IMR-90 (cell line): ENCODE measurements at regions not wholly inside any gene's neighbourhood (a gene's known extent, or its start where the extent isn't known, plus 50 kb on each side); places are given as distances from the start of the nearest gene placed in this dataset.
A peak's percentile ranks its signal among the peaks of the same experiment; 100 is the strongest.

Source experiments
- ATAC-seq: fragments of 200-7000 bp; cut with Tn5 transposase; 2 replicates; pipeline ENCODE4 v1.9.1; 2020; ENCODE audit warnings: low read depth, mild to moderate bottlenecking, moderate library complexity
- BruUV-seq: library from RNA; stranded (reverse); fragments of 400-500 nt; replicated peaks from 2 replicates; lab custom pipeline; 2021; lab: Mats Ljungman, UMichigan
- CTCF ChIA-PET: fragments of 300-600 bp; formaldehyde crosslinking; extraction: SDS; loops from one replicate; lab custom pipeline; 2021; ENCODE audit warnings: antibody characterized with exemption; lab: Yijun Ruan, JAX
- POLR2A ChIA-PET: fragments of 300-600 bp; sonication (Branson Sonifier 250); formaldehyde crosslinking; loops from one replicate; lab custom pipeline; 2022; ENCODE audit warnings: antibody characterized with exemption; ENCODE audit not compliant: unreplicated experiment; lab: Charles Lee
- DNase-seq: peaks from one replicate; pipeline ENCODE4 v3.0.0; 2013
- H2AFZ ChIP-seq: replicated peaks from 2 replicates; pipeline ENCODE3; 2013; ENCODE audit warnings: low read length, mild to moderate bottlenecking; ENCODE audit not compliant: poor library complexity
- H2AK5ac ChIP-seq: 2 replicates; pipeline ENCODE4 v1.6.1; 2013; ENCODE audit warnings: low read depth, low read length, inconsistent platforms
- H2AK9ac ChIP-seq: replicated peaks from 2 replicates; pipeline ENCODE3; 2013; ENCODE audit warnings: mild to moderate bottlenecking, low read depth, low read length, moderate library complexity; ENCODE audit not compliant: poor library complexity
- H2BK120ac ChIP-seq: 2 replicates; pipeline ENCODE4 v1.6.1; 2013; ENCODE audit warnings: low read depth, low read length, inconsistent platforms
- H2BK15ac ChIP-seq: 3 replicates; pipeline ENCODE4 v1.6.1; 2013; ENCODE audit warnings: low read depth, low read length, inconsistent platforms
- H2BK20ac ChIP-seq: 2 replicates; pipeline ENCODE4 v1.6.1; 2013; ENCODE audit warnings: low read depth, mild to moderate bottlenecking, inconsistent platforms, low read length, moderate library complexity
- H2BK5ac ChIP-seq: 2 replicates; pipeline ENCODE4 v1.6.1; 2013; ENCODE audit warnings: mild to moderate bottlenecking, low read depth, low read length, inconsistent platforms; ENCODE audit not compliant: poor library complexity, severe bottlenecking
- H3K14ac ChIP-seq: replicated peaks from 2 replicates; pipeline ENCODE4 v1.6.1; 2013; ENCODE audit warnings: low read depth, low read length, inconsistent platforms
- H3K18ac ChIP-seq: 2 replicates; pipeline ENCODE4 v1.6.1; 2013; ENCODE audit warnings: low read depth, low read length, control low read depth
- H3K23ac ChIP-seq: 2 replicates; pipeline ENCODE4 v1.6.1; 2013; ENCODE audit warnings: low read depth, low read length, inconsistent platforms
- H3K27ac ChIP-seq: 2 replicates; pipeline ENCODE4 v1.5.1; 2013; ENCODE audit warnings: mild to moderate bottlenecking, control low read depth, low read length; ENCODE audit not compliant: insufficient read depth
- H3K27me3 ChIP-seq: 2 replicates; pipeline ENCODE4 v1.6.1; 2013; ENCODE audit warnings: low read length; ENCODE audit not compliant: control insufficient read depth, insufficient read depth
- H3K36me3 ChIP-seq: 2 replicates; pipeline ENCODE4 v1.6.1; 2013; ENCODE audit warnings: low read length, mixed read lengths; ENCODE audit not compliant: control insufficient read depth, insufficient read depth
- H3K4ac ChIP-seq: 2 replicates; pipeline ENCODE4 v1.6.1; 2013; ENCODE audit warnings: low read depth, low read length, inconsistent platforms
- H3K4me1 ChIP-seq: 2 replicates; pipeline ENCODE4 v1.6.1; 2013; ENCODE audit warnings: low read length, mixed read lengths; ENCODE audit not compliant: control insufficient read depth, insufficient read depth
- H3K4me2 ChIP-seq: 2 replicates; pipeline ENCODE4 v1.6.1; 2013; ENCODE audit warnings: low read depth, mild to moderate bottlenecking, control low read depth, low read length, moderate library complexity
- H3K4me3 ChIP-seq: 2 replicates; pipeline ENCODE4 v1.5.1; 2013; ENCODE audit warnings: low read depth, mild to moderate bottlenecking, control low read depth, low read length, moderate library complexity; ENCODE audit not compliant: insufficient read depth
- H3K56ac ChIP-seq: 2 replicates; pipeline ENCODE4 v1.6.1; 2013; ENCODE audit warnings: low read length, inconsistent platforms; ENCODE audit not compliant: insufficient read depth; ENCODE audit errors: extremely low read depth
- H3K79me1 ChIP-seq, 2 experiments: 2 replicates each; pipeline ENCODE4 v1.6.1; 2013; ENCODE audit warnings: low read length in 2 of 2, inconsistent platforms in 1 of 2, low read depth in 1 of 2
- H3K9ac ChIP-seq: 2 replicates; pipeline ENCODE4 v1.6.1; 2013; ENCODE audit warnings: low read depth, low read length, control low read depth
- H3K9me1 ChIP-seq: 2 replicates; pipeline ENCODE4 v1.6.1; 2013; ENCODE audit warnings: low read length, inconsistent platforms; ENCODE audit not compliant: insufficient read depth
- H3K9me3 ChIP-seq: 2 replicates; pipeline ENCODE4 v1.6.1; 2013; ENCODE audit warnings: low read length; ENCODE audit not compliant: control insufficient read depth, insufficient read depth
- H4K20me1 ChIP-seq: 2 replicates; pipeline ENCODE4 v1.6.1; 2013; ENCODE audit warnings: low read length, inconsistent platforms; ENCODE audit not compliant: insufficient read depth
- H4K5ac ChIP-seq: 2 replicates; pipeline ENCODE4 v1.6.1; 2013; ENCODE audit warnings: mild to moderate bottlenecking, low read depth, low read length, control low read depth
- H4K8ac ChIP-seq, 2 experiments: 2 replicates each; pipeline ENCODE4 v1.6.1; 2013; ENCODE audit warnings: low read depth in 2 of 2, low read length in 2 of 2, control low read depth in 1 of 2, inconsistent platforms in 1 of 2
- H4K91ac ChIP-seq: 2 replicates; pipeline ENCODE4 v1.6.1; 2013; ENCODE audit warnings: low read depth, low read length, inconsistent platforms; ENCODE audit not compliant: insufficient read depth
- BHLHE40 ChIP-seq: fragments of 150-350 bp; IDR thresholded peaks from 2 replicates; pipeline ENCODE4 v1.6.1; 2016; ENCODE audit warnings: mild to moderate bottlenecking, low read depth, low read length
- CEBPB ChIP-seq: IDR thresholded peaks from 2 replicates; pipeline ENCODE4 v1.6.1; 2012; ENCODE audit warnings: low read depth, low read length, improper control_type of control experiment
- CHD1 ChIP-seq: IDR thresholded peaks from 2 replicates; pipeline ENCODE4 v1.6.1; 2012; ENCODE audit warnings: low read depth, low read length, improper control_type of control experiment
- FOS ChIP-seq: fragments of 150-350 bp; IDR thresholded peaks from 2 replicates; pipeline ENCODE4 v1.6.1; 2016; ENCODE audit warnings: low read depth, low read length
- MAFK ChIP-seq: IDR thresholded peaks from 2 replicates; pipeline ENCODE4 v1.6.1; 2012; ENCODE audit warnings: low read depth, low read length, improper control_type of control experiment
- MAZ ChIP-seq: IDR thresholded peaks from 2 replicates; pipeline ENCODE4 v1.6.1; 2012; ENCODE audit warnings: low read depth, mild to moderate bottlenecking, low read length, improper control_type of control experiment, moderate library complexity, borderline replicate concordance
- MXI1 ChIP-seq: IDR thresholded peaks from 2 replicates; pipeline ENCODE4 v1.6.1; 2012; ENCODE audit warnings: low read depth, mild to moderate bottlenecking, low read length, moderate library complexity, borderline replicate concordance
- NFE2L2 ChIP-seq: fragments of 150-350 bp; IDR thresholded peaks from 2 replicates; pipeline ENCODE4 v1.6.1; 2016; ENCODE audit warnings: low read depth, mild to moderate bottlenecking, low read length
- POLR2A ChIP-seq: IDR thresholded peaks from 2 replicates; pipeline ENCODE4 v1.6.1; 2012; ENCODE audit warnings: mild to moderate bottlenecking, low read depth, low read length
- RAD21 ChIP-seq: IDR thresholded peaks from 2 replicates; pipeline ENCODE4 v1.6.1; 2012; ENCODE audit warnings: low read length, improper control_type of control experiment
- RCOR1 ChIP-seq: IDR thresholded peaks from 2 replicates; pipeline ENCODE4 v1.6.1; 2012; ENCODE audit warnings: mild to moderate bottlenecking, low read length, improper control_type of control experiment; ENCODE audit not compliant: insufficient replicate concordance
- RFX5 ChIP-seq: IDR thresholded peaks from 2 replicates; pipeline ENCODE4 v1.8.0; 2012; ENCODE audit warnings: low read depth, mild to moderate bottlenecking, low read length, moderate library complexity
- SMC3 ChIP-seq: fragments of 150-350 bp; IDR thresholded peaks from 2 replicates; pipeline ENCODE4 v1.6.1; 2016; ENCODE audit warnings: low read depth, mild to moderate bottlenecking, antibody characterized with exemption, low read length, moderate library complexity
- dilution Hi-C: fragments of 300-500 bp; cut with HindIII; formaldehyde crosslinking; loops from one replicate; pipeline ENCODE4 v1.14.3; 2018; ENCODE audit warnings: low sequenced_read_pairs; ENCODE audit not compliant: unreplicated experiment
- in situ Hi-C: fragments of 300-500 bp; cut with MboI; formaldehyde crosslinking; loops from 3 replicates; pipeline ENCODE4 v1.14.3; 2019; ENCODE audit warnings: low sequenced_read_pairs, inconsistent platforms, mixed read lengths
- intact Hi-C: fragments of 100-400 bp; cut with micrococcal nuclease; formaldehyde crosslinking; loops from 2 replicates; pipeline ENCODE4 v1.10.0; 2022
- TF ChIP-seq, protein P1 (sequence below): fragments of 150-350 bp; IDR thresholded peaks from 2 replicates; pipeline ENCODE4 v1.6.1; 2017; ENCODE audit warnings: mild to moderate bottlenecking, antibody characterized with exemption, low read length, low read depth
- TF ChIP-seq, protein P2 (sequence below): conservative IDR thresholded peaks from 2 replicates; pipeline ENCODE4 v1.5.1; 2012; ENCODE audit warnings: mild to moderate bottlenecking, low read depth, low read length, improper control_type of control experiment
- TF ChIP-seq, protein P3 (sequence below): fragments of 150-350 bp; IDR thresholded peaks from 2 replicates; pipeline ENCODE4 v1.6.1; 2016; ENCODE audit warnings: low read depth, mild to moderate bottlenecking, low read length, moderate library complexity, borderline replicate concordance

DNA sequence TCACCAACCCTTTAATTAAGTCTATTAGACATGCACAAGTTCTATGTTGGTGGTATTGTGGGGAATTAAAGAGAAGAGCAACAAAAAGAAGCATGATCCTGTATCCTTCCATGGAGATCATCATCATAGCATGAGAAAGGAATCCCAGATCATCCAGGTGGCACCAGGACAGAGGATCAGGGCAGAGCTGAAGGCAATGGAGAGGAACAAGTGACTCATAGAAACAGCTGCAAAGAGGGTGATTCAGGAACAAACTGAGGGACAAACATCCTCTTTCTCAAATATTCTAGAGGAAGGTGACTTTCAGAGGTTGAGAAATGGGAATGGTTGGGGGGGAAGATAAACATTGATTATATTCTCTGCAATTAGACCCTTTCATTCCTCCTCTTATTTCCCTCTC, 105.5 kb upstream of the OTUD4 start:
- no peak overlapping the region for H2AK9ac ChIP-seq
- ChIA-PET POLR2A (no interaction called here), CTCF (no interaction called here)
- no peak overlapping the region for H3K56ac ChIP-seq
- H3K4ac ChIP-seq = no peak overlapping the region
- no peak overlapping the region for H2BK20ac ChIP-seq
- dilution Hi-C loops (no loop called here), in situ Hi-C loops (no loop called here), intact Hi-C loops (no loop called here)
- H3K27me3 ChIP-seq = no peaks in the 10 kb centered on the region
- H2BK120ac ChIP-seq = no peak overlapping the region
- no peaks in the 10 kb centered on the region for H3K4me1 ChIP-seq
- no peaks in the 10 kb centered on the region for H3K36me3 ChIP-seq
- ATAC-seq = no peak
- no peak overlapping the region for H3K4me2 ChIP-seq
- H3K79me1 ChIP-seq = no peaks in the 10 kb centered on the region
- H3K9ac ChIP-seq = no peak overlapping the region
- no peak overlapping the region for H4K91ac ChIP-seq
- H3K4me3 ChIP-seq = no peak overlapping the region
- H4K5ac ChIP-seq = no peak overlapping the region
- no peaks in the 10 kb centered on the region for H3K9me3 ChIP-seq
- no peaks in the 10 kb centered on the region for H4K20me1 ChIP-seq
- no TSS peak for BruUV-seq
- no peak overlapping the region for H4K8ac ChIP-seq
- DNase-seq = peak; percentile 52
- H3K18ac ChIP-seq = no peak overlapping the region
- H2AK5ac ChIP-seq = no peak overlapping the region
- H3K27ac ChIP-seq = no peak overlapping the region
- no peaks in the 10 kb centered on the region for H3K9me1 ChIP-seq
- TF ChIP-seq MAZ (no peak), RFX5 (no peak), MAFK (no peak), FOS (no peak), RCOR1 (no peak), SMC3 (no peak), NFE2L2 (no peak), CEBPB (no peak), RAD21 (no peak), BHLHE40 (no peak), POLR2A (no peak), MXI1 (no peak), CHD1 (no peak)
- TF ChIP-seq, protein P1, sequence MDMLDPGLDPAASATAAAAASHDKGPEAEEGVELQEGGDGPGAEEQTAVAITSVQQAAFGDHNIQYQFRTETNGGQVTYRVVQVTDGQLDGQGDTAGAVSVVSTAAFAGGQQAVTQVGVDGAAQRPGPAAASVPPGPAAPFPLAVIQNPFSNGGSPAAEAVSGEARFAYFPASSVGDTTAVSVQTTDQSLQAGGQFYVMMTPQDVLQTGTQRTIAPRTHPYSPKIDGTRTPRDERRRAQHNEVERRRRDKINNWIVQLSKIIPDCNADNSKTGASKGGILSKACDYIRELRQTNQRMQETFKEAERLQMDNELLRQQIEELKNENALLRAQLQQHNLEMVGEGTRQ = no peak
- TF ChIP-seq, protein P2, sequence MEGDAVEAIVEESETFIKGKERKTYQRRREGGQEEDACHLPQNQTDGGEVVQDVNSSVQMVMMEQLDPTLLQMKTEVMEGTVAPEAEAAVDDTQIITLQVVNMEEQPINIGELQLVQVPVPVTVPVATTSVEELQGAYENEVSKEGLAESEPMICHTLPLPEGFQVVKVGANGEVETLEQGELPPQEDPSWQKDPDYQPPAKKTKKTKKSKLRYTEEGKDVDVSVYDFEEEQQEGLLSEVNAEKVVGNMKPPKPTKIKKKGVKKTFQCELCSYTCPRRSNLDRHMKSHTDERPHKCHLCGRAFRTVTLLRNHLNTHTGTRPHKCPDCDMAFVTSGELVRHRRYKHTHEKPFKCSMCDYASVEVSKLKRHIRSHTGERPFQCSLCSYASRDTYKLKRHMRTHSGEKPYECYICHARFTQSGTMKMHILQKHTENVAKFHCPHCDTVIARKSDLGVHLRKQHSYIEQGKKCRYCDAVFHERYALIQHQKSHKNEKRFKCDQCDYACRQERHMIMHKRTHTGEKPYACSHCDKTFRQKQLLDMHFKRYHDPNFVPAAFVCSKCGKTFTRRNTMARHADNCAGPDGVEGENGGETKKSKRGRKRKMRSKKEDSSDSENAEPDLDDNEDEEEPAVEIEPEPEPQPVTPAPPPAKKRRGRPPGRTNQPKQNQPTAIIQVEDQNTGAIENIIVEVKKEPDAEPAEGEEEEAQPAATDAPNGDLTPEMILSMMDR = no peak
- TF ChIP-seq, protein P3, sequence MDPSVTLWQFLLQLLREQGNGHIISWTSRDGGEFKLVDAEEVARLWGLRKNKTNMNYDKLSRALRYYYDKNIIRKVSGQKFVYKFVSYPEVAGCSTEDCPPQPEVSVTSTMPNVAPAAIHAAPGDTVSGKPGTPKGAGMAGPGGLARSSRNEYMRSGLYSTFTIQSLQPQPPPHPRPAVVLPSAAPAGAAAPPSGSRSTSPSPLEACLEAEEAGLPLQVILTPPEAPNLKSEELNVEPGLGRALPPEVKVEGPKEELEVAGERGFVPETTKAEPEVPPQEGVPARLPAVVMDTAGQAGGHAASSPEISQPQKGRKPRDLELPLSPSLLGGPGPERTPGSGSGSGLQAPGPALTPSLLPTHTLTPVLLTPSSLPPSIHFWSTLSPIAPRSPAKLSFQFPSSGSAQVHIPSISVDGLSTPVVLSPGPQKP = no peak
- no peak overlapping the region for H3K23ac ChIP-seq
- H2BK15ac ChIP-seq = no peak overlapping the region
- no peak overlapping the region for H2BK5ac ChIP-seq
- no peak overlapping the region for H3K14ac ChIP-seq
- no peak overlapping the region for H2AFZ ChIP-seq
